ENCODE measurements at regions not wholly inside any gene's neighbourhood (a gene's known extent, or its start where the extent isn't known, plus 50 kb on each side); places are given as distances from the start of the nearest gene placed in this dataset.

- WGBS, 2 donors (ENCODE audit: extremely low coverage in 2 of 2, insufficient read length in 2 of 2, insufficient replicate concordance in 1 of 2) = no CpG with 5 or more reads among the region's 12 CpGs
- H3K27me3 ChIP-seq (ENCODE audit: control insufficient read depth in 3 of 3, insufficient read depth in 3 of 3, low read depth in 1 of 3, low read length in 3 of 3) = peaks cover 0 to 10% (median 0%) of the 10 kb centered on the region in 3 experiments
- DNase-seq (ENCODE audit: low spot score) = no peak
- H2BK12ac ChIP-seq (ENCODE audit: low read length) = no peak overlapping the region
- peak overlapping the region; percentile 95 for H2AK5ac ChIP-seq (ENCODE audit: low read depth, low read length)
- peak overlapping the region; percentile 59 for H3K14ac ChIP-seq (ENCODE audit: low read length)
- no peaks in the 10 kb centered on the region for H3K79me1 ChIP-seq (ENCODE audit: low read depth, low read length)
- H3K36me3 ChIP-seq (replicated peaks in 1 of 2; ENCODE audit: control insufficient read depth in 2 of 2, insufficient read depth in 2 of 2, low read length in 2 of 2) = no peaks in the 10 kb centered on the region
- H3K9me3 ChIP-seq (replicated peaks in 1 of 2; ENCODE audit: control insufficient read depth in 2 of 2, insufficient read depth in 1 of 2, low read depth in 1 of 2, low read length in 2 of 2) = peaks cover 3 to 9% of the 10 kb centered on the region in 2 donors
- no peak overlapping the region for H3K4me2 ChIP-seq (ENCODE audit: insufficient read depth, low read length, poor library complexity, severe bottlenecking)
- peak overlapping the region; percentile 38 for H4K91ac ChIP-seq (ENCODE audit: low read depth, low read length, poor library complexity)
- H3K18ac ChIP-seq (ENCODE audit: low read length) = peak overlapping the region; percentile 93
- peak overlapping the region; percentile 93 for H2BK15ac ChIP-seq (ENCODE audit: low read length)
- H2BK120ac ChIP-seq (ENCODE audit: low read depth, low read length) = no peak overlapping the region
- peak overlapping the region in 1 of 2 donors; percentile 7 for H3K4me3 ChIP-seq (ENCODE audit: low read length in 2 of 2)
- H3K23ac ChIP-seq (ENCODE audit: low read depth, low read length, poor library complexity) = no peak overlapping the region
- H2AFZ ChIP-seq (ENCODE audit: low read length) = peak overlapping the region; percentile 53
- no peak overlapping the region for H4K8ac ChIP-seq (ENCODE audit: low read depth, low read length)
- peaks cover 10 to 16% of the 10 kb centered on the region in 2 donors for H3K4me1 ChIP-seq (ENCODE audit: control insufficient read depth in 2 of 2, insufficient read depth in 1 of 2, low read depth in 1 of 2, low read length in 2 of 2)
- no peak overlapping the region for H3K4ac ChIP-seq (ENCODE audit: low read length)
- peak overlapping the region; percentile 51 for H3K9ac ChIP-seq (ENCODE audit: low read depth, low read length, poor library complexity)
- H3K27ac ChIP-seq (replicated peaks; ENCODE audit: low read length) = peak overlapping the region; percentile 60
- H2BK5ac ChIP-seq (ENCODE audit: low read length) = no peak overlapping the region
Measured at GRCh38 chr6:14258695-14259593, 141.4 kb downstream of the CD83 start.

- H3K79me1 ChIP-seq (ENCODE audit: low read depth, low read length) = no peaks in the 10 kb centered on the region
- no peak overlapping the region for H3K23ac ChIP-seq (ENCODE audit: low read depth, low read length, poor library complexity)
- H2BK12ac ChIP-seq (ENCODE audit: low read length) = no peak overlapping the region
- peak overlapping the region; percentile 51 for H3K9ac ChIP-seq (ENCODE audit: low read depth, low read length, poor library complexity)
- H3K36me3 ChIP-seq (replicated peaks in 1 of 2; ENCODE audit: control insufficient read depth in 2 of 2, insufficient read depth in 2 of 2, low read length in 2 of 2) = no peaks in the 10 kb centered on the region
- H3K4ac ChIP-seq (ENCODE audit: low read length) = no peak overlapping the region
- H2BK5ac ChIP-seq (ENCODE audit: low read length) = no peak overlapping the region
- peak overlapping the region; percentile 60 for H3K27ac ChIP-seq (replicated peaks; ENCODE audit: low read length)
- no peak overlapping the region for H3K4me2 ChIP-seq (ENCODE audit: insufficient read depth, low read length, poor library complexity, severe bottlenecking)
- peak overlapping the region; percentile 93 for H3K18ac ChIP-seq (ENCODE audit: low read length)
- H3K4me1 ChIP-seq (ENCODE audit: control insufficient read depth in 2 of 2, insufficient read depth in 1 of 2, low read depth in 1 of 2, low read length in 2 of 2) = peaks cover 10 to 16% of the 10 kb centered on the region in 2 donors
- no CpG with 5 or more reads among the region's 8 CpGs for whole genome bisulfite sequencing, 2 donors (ENCODE audit: extremely low coverage in 2 of 2, insufficient read length in 2 of 2, insufficient replicate concordance in 1 of 2)
- peak overlapping the region in 1 of 2 donors; percentile 7 for H3K4me3 ChIP-seq (ENCODE audit: low read length in 2 of 2)
- no peak for DNase-seq (ENCODE audit: low spot score)
- no peak overlapping the region for H4K8ac ChIP-seq (ENCODE audit: low read depth, low read length)
- peaks cover 5 to 10% of the 10 kb centered on the region in 2 donors for H3K9me3 ChIP-seq (replicated peaks in 1 of 2; ENCODE audit: control insufficient read depth in 2 of 2, insufficient read depth in 1 of 2, low read depth in 1 of 2, low read length in 2 of 2)
- H2BK120ac ChIP-seq (ENCODE audit: low read depth, low read length) = no peak overlapping the region
- peak overlapping the region; percentile 93 for H2BK15ac ChIP-seq (ENCODE audit: low read length)
- H2AK5ac ChIP-seq (ENCODE audit: low read depth, low read length) = peak overlapping the region; percentile 95
- peak overlapping the region; percentile 38 for H4K91ac ChIP-seq (ENCODE audit: low read depth, low read length, poor library complexity)
- peak overlapping the region; percentile 53 for H2AFZ ChIP-seq (ENCODE audit: low read length)
- peaks cover 0 to 10% (median 0%) of the 10 kb centered on the region in 3 experiments for H3K27me3 ChIP-seq (ENCODE audit: control insufficient read depth in 3 of 3, insufficient read depth in 3 of 3, low read depth in 1 of 3, low read length in 3 of 3)
- H3K14ac ChIP-seq (ENCODE audit: low read length) = peak overlapping the region; percentile 59
Measured at GRCh38 chr6:14259594-14260152, 142.1 kb downstream of the CD83 start.

GRCh38 chr6:14260839-14261238 is 143.3 kb downstream of the CD83 start:
- peaks cover 5 to 10% of the 10 kb centered on the region in 2 donors for H3K9me3 ChIP-seq (replicated peaks in 1 of 2; ENCODE audit: control insufficient read depth in 2 of 2, insufficient read depth in 1 of 2, low read depth in 1 of 2, low read length in 2 of 2)
- H3K23ac ChIP-seq (ENCODE audit: low read depth, low read length, poor library complexity) = no peak overlapping the region
- H3K4me3 ChIP-seq (ENCODE audit: low read length in 2 of 2) = no peak overlapping the region
- no peak overlapping the region for H2AFZ ChIP-seq (ENCODE audit: low read length)
- no peak overlapping the region for H2BK120ac ChIP-seq (ENCODE audit: low read depth, low read length)
- no peak overlapping the region for H4K91ac ChIP-seq (ENCODE audit: low read depth, low read length, poor library complexity)
- no peak overlapping the region for H2BK15ac ChIP-seq (ENCODE audit: low read length)
- no peak overlapping the region for H3K4me2 ChIP-seq (ENCODE audit: insufficient read depth, low read length, poor library complexity, severe bottlenecking)
- H3K14ac ChIP-seq (ENCODE audit: low read length) = no peak overlapping the region
- no peak overlapping the region for H3K18ac ChIP-seq (ENCODE audit: low read length)
- H3K79me1 ChIP-seq (ENCODE audit: low read depth, low read length) = no peaks in the 10 kb centered on the region
- no peak overlapping the region for H2AK5ac ChIP-seq (ENCODE audit: low read depth, low read length)
- H2BK12ac ChIP-seq (ENCODE audit: low read length) = no peak overlapping the region
- H3K27me3 ChIP-seq (ENCODE audit: control insufficient read depth in 3 of 3, insufficient read depth in 3 of 3, low read depth in 1 of 3, low read length in 3 of 3) = peaks cover 0 to 6% (median 0%) of the 10 kb centered on the region in 3 experiments
- H3K36me3 ChIP-seq (replicated peaks in 1 of 2; ENCODE audit: control insufficient read depth in 2 of 2, insufficient read depth in 2 of 2, low read length in 2 of 2) = no peaks in the 10 kb centered on the region
- no peak overlapping the region for H2BK5ac ChIP-seq (ENCODE audit: low read length)
- no peak overlapping the region for H4K8ac ChIP-seq (ENCODE audit: low read depth, low read length)
- no peak overlapping the region for H3K9ac ChIP-seq (ENCODE audit: low read depth, low read length, poor library complexity)
- DNase-seq (ENCODE audit: low spot score) = no peak
- peaks cover 10 to 16% of the 10 kb centered on the region in 2 donors for H3K4me1 ChIP-seq (ENCODE audit: control insufficient read depth in 2 of 2, insufficient read depth in 1 of 2, low read depth in 1 of 2, low read length in 2 of 2)
- H3K4ac ChIP-seq (ENCODE audit: low read length) = no peak overlapping the region
- no CpG with 5 or more reads among the region's 1 CpG for WGBS, 2 donors (ENCODE audit: extremely low coverage in 2 of 2, insufficient read length in 2 of 2, insufficient replicate concordance in 1 of 2)
- H3K27ac ChIP-seq (replicated peaks; ENCODE audit: low read length) = no peak overlapping the region

GRCh38 chr6:14263881-14264424 is 146.4 kb downstream of the CD83 start:
- Histone ChIP-seq H3K4me1 (ENCODE audit: control insufficient read depth in 2 of 2, insufficient read depth in 1 of 2, low read depth in 1 of 2, low read length in 2 of 2) (peaks cover 9 to 10% of the 10 kb centered on the region in 2 donors), H3K18ac (ENCODE audit: low read length) (no peak overlapping the region), H3K4me3 (ENCODE audit: low read length in 2 of 2) (no peak overlapping the region), H4K91ac (ENCODE audit: low read depth, low read length, poor library complexity) (no peak overlapping the region), H2BK120ac (ENCODE audit: low read depth, low read length) (no peak overlapping the region), H4K8ac (ENCODE audit: low read depth, low read length) (no peak overlapping the region), H3K4me2 (ENCODE audit: insufficient read depth, low read length, poor library complexity, severe bottlenecking) (no peak overlapping the region), H2AK5ac (ENCODE audit: low read depth, low read length) (no peak overlapping the region), H2BK12ac (ENCODE audit: low read length) (no peak overlapping the region), H3K23ac (ENCODE audit: low read depth, low read length, poor library complexity) (no peak overlapping the region), H3K9me3 (replicated peaks in 1 of 2; ENCODE audit: control insufficient read depth in 2 of 2, insufficient read depth in 1 of 2, low read depth in 1 of 2, low read length in 2 of 2) (peaks cover 5 to 10% of the 10 kb centered on the region in 2 donors), H2BK15ac (ENCODE audit: low read length) (no peak overlapping the region), H3K14ac (ENCODE audit: low read length) (no peak overlapping the region), H2BK5ac (ENCODE audit: low read length) (no peak overlapping the region), H3K4ac (ENCODE audit: low read length) (no peak overlapping the region), H3K79me1 (ENCODE audit: low read depth, low read length) (no peaks in the 10 kb centered on the region), H2AFZ (ENCODE audit: low read length) (no peak overlapping the region), H3K36me3 (replicated peaks in 1 of 2; ENCODE audit: control insufficient read depth in 2 of 2, insufficient read depth in 2 of 2, low read length in 2 of 2) (no peaks in the 10 kb centered on the region), H3K9ac (ENCODE audit: low read depth, low read length, poor library complexity) (no peak overlapping the region), H3K27me3 (ENCODE audit: control insufficient read depth in 3 of 3, insufficient read depth in 3 of 3, low read depth in 1 of 3, low read length in 3 of 3) (no peaks in the 10 kb centered on the region), H3K27ac (replicated peaks; ENCODE audit: low read length) (no peak overlapping the region)
- no CpG with 5 or more reads among the region's 1 CpG for WGBS, 2 donors (ENCODE audit: extremely low coverage in 2 of 2, insufficient read length in 2 of 2, insufficient replicate concordance in 1 of 2)
- no peak for DNase-seq (ENCODE audit: low spot score)
